ENCODE measurements at regions not wholly inside any gene's neighbourhood (a gene's known extent, or its start where the extent isn't known, plus 50 kb on each side); places are given as distances from the start of the nearest gene placed in this dataset.

- no peak overlapping the region for H3K4me3 Mint-ChIP-seq
- peaks cover 4% of the 10 kb centered on the region for H3K27me3 Mint-ChIP-seq (ENCODE audit: low read depth)
- ATAC-seq (no peak), DNase-seq (ENCODE audit: low spot score) (no peak)
- ChIA-PET CTCF (no interaction called here), POLR2A (no interaction called here)
- H3K4me1 Mint-ChIP-seq = no peaks in the 10 kb centered on the region
- TF ChIP-seq TEAD1 (CRISPR knock-in tag; IDR thresholded peaks at IDR 0.05) = no peak
- no peak for TF ChIP-seq USF1 (CRISPR knock-in tag; IDR thresholded peaks at IDR 0.05)
- TF ChIP-seq FOXP4 (CRISPR knock-in tag; IDR thresholded peaks at IDR 0.05) = no peak
- no peak for TF ChIP-seq ATF6 (CRISPR knock-in tag; IDR thresholded peaks at IDR 0.05)
- no peak for TF ChIP-seq CREB1 (CRISPR knock-in tag; IDR thresholded peaks at IDR 0.05)
- no peak for TF ChIP-seq ZNF425 (CRISPR knock-in tag; conservative IDR thresholded peaks at IDR 0.05)
- no peak for TF ChIP-seq CBFB (CRISPR knock-in tag; IDR thresholded peaks at IDR 0.05; ENCODE audit: low read depth)
- peaks cover 22% of the 10 kb centered on the region for H3K36me3 Mint-ChIP-seq
- H3K9me3 Mint-ChIP-seq = peaks cover 32% of the 10 kb centered on the region
- no peak overlapping the region for H3K27ac Mint-ChIP-seq
These were observed 447.4 kb downstream of the COG6 start for GRCh38 chr13:40102854-40103253.

GRCh38 chr13:40103864-40104263, 448.4 kb downstream of the COG6 start:
- Mint-ChIP-seq H3K4me3 (no peak overlapping the region), H3K9me3 (peaks cover 26% of the 10 kb centered on the region), H3K27ac (no peak overlapping the region), H3K4me1 (no peaks in the 10 kb centered on the region), H3K36me3 (peaks cover 17% of the 10 kb centered on the region), H3K27me3 (ENCODE audit: low read depth) (no peaks in the 10 kb centered on the region; the same call in none of the 2 replicates)
- no peak for ATAC-seq
- CTCF ChIA-PET = no interaction called here
- no peak for DNase-seq (ENCODE audit: low spot score)
- TF ChIP-seq FOXJ3 (CRISPR knock-in tag; IDR thresholded peaks at IDR 0.05; ENCODE audit: borderline replicate concordance) (no peak), HMGXB4 (CRISPR knock-in tag; IDR thresholded peaks at IDR 0.05) (no peak), ERG (CRISPR knock-in tag; IDR thresholded peaks at IDR 0.05) (no peak), E2F5 (CRISPR knock-in tag; IDR thresholded peaks at IDR 0.05) (no peak), ATF3 (CRISPR knock-in tag; conservative IDR thresholded peaks at IDR 0.05) (no peak)
- POLR2A ChIA-PET = interaction anchor here (0.7 kb wide), 1 partner anchor 11 kb away, joined by 3 read pairs; no protein-coding TSS in a partner anchor
